Osteocyte (in vitro differentiated cells): ENCODE measurements at regions not wholly inside any gene's neighbourhood (a gene's known extent, or its start where the extent isn't known, plus 50 kb on each side); places are given as distances from the start of the nearest gene placed in this dataset.

Experiments used
- DNase-seq: peaks from one replicate; pipeline ENCODE4 v3.0.0; 2021; ENCODE audit warnings: mixed read lengths; ENCODE audit not compliant: unreplicated experiment; ENCODE audit errors: extremely low spot score
- H3K27ac Mint-ChIP-seq: one replicate; pipeline ENCODE4 v1.8.0; 2021; ENCODE audit warnings: mild to moderate bottlenecking, mixed read lengths; ENCODE audit not compliant: unreplicated experiment
- H3K27me3 Mint-ChIP-seq: one replicate; pipeline ENCODE4 v1.8.0; 2021; ENCODE audit warnings: mixed read lengths; ENCODE audit not compliant: unreplicated experiment
- H3K36me3 Mint-ChIP-seq: one replicate; pipeline ENCODE4 v1.8.0; 2021; ENCODE audit warnings: mixed read lengths; ENCODE audit not compliant: unreplicated experiment
- H3K4me1 Mint-ChIP-seq: one replicate; pipeline ENCODE4 v1.8.0; 2021; ENCODE audit warnings: mixed read lengths; ENCODE audit not compliant: unreplicated experiment
- H3K4me3 Mint-ChIP-seq: one replicate; pipeline ENCODE4 v1.8.0; 2021; ENCODE audit warnings: mild to moderate bottlenecking, moderate library complexity, mixed read lengths; ENCODE audit not compliant: unreplicated experiment
- H3K9me3 Mint-ChIP-seq: one replicate; pipeline ENCODE4 v1.8.0; 2021; ENCODE audit warnings: mixed read lengths; ENCODE audit not compliant: unreplicated experiment
- CTCF ChIP-seq: fragments of 200-600 bp; sonication (generic); IDR thresholded peaks from 2 replicates; pipeline ENCODE4 v1.5.0; 2021; ENCODE audit warnings: antibody characterized with exemption, mild to moderate bottlenecking, moderate library complexity

- Mint-ChIP-seq H3K4me1 (peaks cover 13% of the 10 kb centered on the region), H3K27ac (peak overlapping the region; percentile 53), H3K36me3 (no peaks in the 10 kb centered on the region), H3K27me3 (no peaks in the 10 kb centered on the region), H3K9me3 (no peaks in the 10 kb centered on the region), H3K4me3 (peak overlapping the region; percentile 12)
- DNase-seq, result no peak
- no peak for TF ChIP-seq CTCF
Observed at GRCh38 chr5:52665559-52665958, 122.2 kb upstream of the ITGA1 start.

GRCh38 chr5:52668139-52668538, 119.6 kb upstream of the ITGA1 start:
- no peaks in the 10 kb centered on the region for H3K36me3 Mint-ChIP-seq
- no peak for TF ChIP-seq CTCF
- no peak overlapping the region for H3K27ac Mint-ChIP-seq
- DNase-seq, result no peak
- H3K9me3 Mint-ChIP-seq, result no peaks in the 10 kb centered on the region
- no peaks in the 10 kb centered on the region for H3K27me3 Mint-ChIP-seq
- H3K4me3 Mint-ChIP-seq, result no peak overlapping the region
- peaks cover 18% of the 10 kb centered on the region for H3K4me1 Mint-ChIP-seq

- peaks cover 18% of the 10 kb centered on the region for H3K4me1 Mint-ChIP-seq
- no peak overlapping the region for H3K4me3 Mint-ChIP-seq
- H3K27ac Mint-ChIP-seq, result no peak overlapping the region
- TF ChIP-seq CTCF, result no peak
- H3K36me3 Mint-ChIP-seq, result no peaks in the 10 kb centered on the region
- H3K27me3 Mint-ChIP-seq, result no peaks in the 10 kb centered on the region
- no peak for DNase-seq
- H3K9me3 Mint-ChIP-seq, result no peaks in the 10 kb centered on the region
Observed at GRCh38 chr5:52668544-52669185, 119.1 kb upstream of the ITGA1 start.

- Mint-ChIP-seq H3K9me3 (no peaks in the 10 kb centered on the region), H3K4me3 (no peak overlapping the region), H3K4me1 (peaks cover 24% of the 10 kb centered on the region), H3K27me3 (no peaks in the 10 kb centered on the region), H3K36me3 (no peaks in the 10 kb centered on the region), H3K27ac (no peak overlapping the region)
- no peak for TF ChIP-seq CTCF
- DNase-seq, result no peak
Observed at GRCh38 chr5:52672459-52672858, 115.3 kb upstream of the ITGA1 start.

- H3K9me3 Mint-ChIP-seq, result no peaks in the 10 kb centered on the region
- no peak for DNase-seq
- no peaks in the 10 kb centered on the region for H3K27me3 Mint-ChIP-seq
- peaks cover 24% of the 10 kb centered on the region for H3K4me1 Mint-ChIP-seq
- H3K4me3 Mint-ChIP-seq, result no peak overlapping the region
- no peaks in the 10 kb centered on the region for H3K36me3 Mint-ChIP-seq
- TF ChIP-seq CTCF, result no peak
- no peak overlapping the region for H3K27ac Mint-ChIP-seq
Observed at GRCh38 chr5:52673495-52673894, 114.2 kb upstream of the ITGA1 start.
